ENCODE measurements at regions not wholly inside any gene's neighbourhood (a gene's known extent, or its start where the extent isn't known, plus 50 kb on each side); places are given as distances from the start of the nearest gene placed in this dataset.
"Not testable (repeated sequence)": the region's sequence is repeated elsewhere in the genome, so short reads cannot be mapped to it uniquely, and the experiment has no call there.

- H3K4me1 Mint-ChIP-seq (ENCODE audit: unreplicated experiment) = peaks cover 4% of the 10 kb centered on the region
- no peaks in the 10 kb centered on the region for H3K36me3 Mint-ChIP-seq (ENCODE audit: low read depth, unreplicated experiment)
- no peak overlapping the region for H3K4me3 Mint-ChIP-seq (ENCODE audit: unreplicated experiment)
- H3K27ac Mint-ChIP-seq (ENCODE audit: unreplicated experiment) = no peak overlapping the region
- DNase-seq (ENCODE audit: low spot score) = no peak
- TF ChIP-seq CTCF (IDR thresholded peaks at IDR 0.05; ENCODE audit: unreplicated experiment) = no peak
- peaks cover 4% of the 10 kb centered on the region for H3K27me3 Mint-ChIP-seq (ENCODE audit: unreplicated experiment)
- H3K9me3 Mint-ChIP-seq (ENCODE audit: unreplicated experiment) = no peaks in the 10 kb centered on the region
These were observed 243.6 kb upstream of the PRSS58 start for GRCh38 chr7:142501434-142501833.

GRCh38 chr7:142500366-142500765, 242.5 kb upstream of the PRSS58 start:
- no peaks in the 10 kb centered on the region for H3K9me3 Mint-ChIP-seq (ENCODE audit: unreplicated experiment)
- TF ChIP-seq CTCF (IDR thresholded peaks at IDR 0.05; ENCODE audit: unreplicated experiment) = no peak
- H3K36me3 Mint-ChIP-seq (ENCODE audit: low read depth, unreplicated experiment) = no peaks in the 10 kb centered on the region
- DNase-seq (ENCODE audit: low spot score) = no peak
- H3K4me1 Mint-ChIP-seq (ENCODE audit: unreplicated experiment) = peaks cover 4% of the 10 kb centered on the region
- H3K27ac Mint-ChIP-seq (ENCODE audit: unreplicated experiment) = no peak overlapping the region
- H3K27me3 Mint-ChIP-seq (ENCODE audit: unreplicated experiment) = peaks cover 6% of the 10 kb centered on the region
- H3K4me3 Mint-ChIP-seq (ENCODE audit: unreplicated experiment) = no peak overlapping the region

GRCh38 chr7:142499635-142500034, 241.8 kb upstream of the PRSS58 start:
- Mint-ChIP-seq H3K9me3 (ENCODE audit: unreplicated experiment) (no peaks in the 10 kb centered on the region), H3K36me3 (ENCODE audit: low read depth, unreplicated experiment) (no peaks in the 10 kb centered on the region), H3K27ac (ENCODE audit: unreplicated experiment) (no peak overlapping the region), H3K4me1 (ENCODE audit: unreplicated experiment) (peaks cover 4% of the 10 kb centered on the region), H3K27me3 (ENCODE audit: unreplicated experiment) (peaks cover 3% of the 10 kb centered on the region), H3K4me3 (ENCODE audit: unreplicated experiment) (no peak overlapping the region)
- DNase-seq (ENCODE audit: low spot score) = no peak
- TF ChIP-seq CTCF (IDR thresholded peaks at IDR 0.05; ENCODE audit: unreplicated experiment) = no peak

GRCh38 chr7:142498364-142498763, 240.5 kb upstream of the PRSS58 start:
- DNase-seq (ENCODE audit: low spot score) = no peak
- peaks cover 3% of the 10 kb centered on the region for H3K27me3 Mint-ChIP-seq (ENCODE audit: unreplicated experiment)
- H3K4me1 Mint-ChIP-seq (ENCODE audit: unreplicated experiment) = peaks cover 4% of the 10 kb centered on the region
- no peak overlapping the region for H3K4me3 Mint-ChIP-seq (ENCODE audit: unreplicated experiment)
- H3K36me3 Mint-ChIP-seq (ENCODE audit: low read depth, unreplicated experiment) = no peaks in the 10 kb centered on the region
- no peak overlapping the region for H3K27ac Mint-ChIP-seq (ENCODE audit: unreplicated experiment)
- no peaks in the 10 kb centered on the region for H3K9me3 Mint-ChIP-seq (ENCODE audit: unreplicated experiment)
- no peak for TF ChIP-seq CTCF (IDR thresholded peaks at IDR 0.05; ENCODE audit: unreplicated experiment)

- Mint-ChIP-seq H3K4me1 (ENCODE audit: unreplicated experiment) (peaks cover 4% of the 10 kb centered on the region), H3K27me3 (ENCODE audit: unreplicated experiment) (peaks cover 3% of the 10 kb centered on the region), H3K36me3 (ENCODE audit: low read depth, unreplicated experiment) (no peaks in the 10 kb centered on the region), H3K4me3 (ENCODE audit: unreplicated experiment) (no peak overlapping the region), H3K27ac (ENCODE audit: unreplicated experiment) (no peak overlapping the region), H3K9me3 (ENCODE audit: unreplicated experiment) (no peaks in the 10 kb centered on the region)
- DNase-seq (ENCODE audit: low spot score) = no peak
- TF ChIP-seq CTCF (IDR thresholded peaks at IDR 0.05; ENCODE audit: unreplicated experiment) = peak; percentile 77
These were observed 238.7 kb upstream of the PRSS58 start for GRCh38 chr7:142496545-142496991.

- not testable (repeated sequence) for H3K27me3 Mint-ChIP-seq (ENCODE audit: unreplicated experiment); DNase-seq (ENCODE audit: low spot score); H3K4me3 Mint-ChIP-seq (ENCODE audit: unreplicated experiment); H3K36me3 Mint-ChIP-seq (ENCODE audit: low read depth, unreplicated experiment); H3K9me3 Mint-ChIP-seq (ENCODE audit: unreplicated experiment); H3K27ac Mint-ChIP-seq (ENCODE audit: unreplicated experiment); H3K4me1 Mint-ChIP-seq (ENCODE audit: unreplicated experiment)
These were observed 238.0 kb upstream of the PRSS58 start for GRCh38 chr7:142495879-142496278.

- not testable (repeated sequence) for H3K9me3 Mint-ChIP-seq (ENCODE audit: unreplicated experiment); H3K36me3 Mint-ChIP-seq (ENCODE audit: low read depth, unreplicated experiment); H3K27me3 Mint-ChIP-seq (ENCODE audit: unreplicated experiment); H3K27ac Mint-ChIP-seq (ENCODE audit: unreplicated experiment); DNase-seq (ENCODE audit: low spot score); H3K4me3 Mint-ChIP-seq (ENCODE audit: unreplicated experiment); H3K4me1 Mint-ChIP-seq (ENCODE audit: unreplicated experiment)
These were observed 237.4 kb upstream of the PRSS58 start for GRCh38 chr7:142495301-142495700.

All from endothelial cell (in vitro differentiated cells).